Nephron progenitor cell (in vitro differentiated cells): ENCODE measurements at regions not wholly inside any gene's neighbourhood (a gene's known extent, or its start where the extent isn't known, plus 50 kb on each side); places are given as distances from the start of the nearest gene placed in this dataset.
A peak's percentile ranks its signal among the peaks of the same experiment; 100 is the strongest.
"Not testable (repeated sequence)": the region's sequence is repeated elsewhere in the genome, so short reads cannot be mapped to it uniquely, and the experiment has no call there.

ENCODE experiments used
- DNase-seq: peaks from one replicate; pipeline ENCODE4 v3.0.0; 2021
- H3K27ac Mint-ChIP-seq: 2 replicates; pipeline ENCODE4 v1.8.0; 2021; ENCODE audit warnings: mild to moderate bottlenecking, moderate library complexity, mixed read lengths
- H3K27me3 Mint-ChIP-seq: 2 replicates; pipeline ENCODE4 v1.8.0; 2021; ENCODE audit warnings: mild to moderate bottlenecking, low read depth, mixed read lengths; ENCODE audit not compliant: poor library complexity
- H3K36me3 Mint-ChIP-seq: 2 replicates; pipeline ENCODE4 v1.8.0; 2021; ENCODE audit warnings: low read depth, mixed read lengths
- H3K4me1 Mint-ChIP-seq: 2 replicates; pipeline ENCODE4 v1.8.0; 2021; ENCODE audit warnings: mixed read lengths
- H3K4me3 Mint-ChIP-seq: 2 replicates; pipeline ENCODE4 v1.8.0; 2021; ENCODE audit warnings: mild to moderate bottlenecking, moderate library complexity, mixed read lengths
- H3K9me3 Mint-ChIP-seq: 2 replicates; pipeline ENCODE4 v1.8.0; 2021; ENCODE audit warnings: mild to moderate bottlenecking, moderate library complexity, mixed read lengths
- TF ChIP-seq, protein P1 (sequence below): fragments of 200-600 bp; sonication (generic); IDR thresholded peaks from 2 replicates; pipeline ENCODE4 v1.5.0; 2021; ENCODE audit warnings: antibody characterized with exemption

DNA sequence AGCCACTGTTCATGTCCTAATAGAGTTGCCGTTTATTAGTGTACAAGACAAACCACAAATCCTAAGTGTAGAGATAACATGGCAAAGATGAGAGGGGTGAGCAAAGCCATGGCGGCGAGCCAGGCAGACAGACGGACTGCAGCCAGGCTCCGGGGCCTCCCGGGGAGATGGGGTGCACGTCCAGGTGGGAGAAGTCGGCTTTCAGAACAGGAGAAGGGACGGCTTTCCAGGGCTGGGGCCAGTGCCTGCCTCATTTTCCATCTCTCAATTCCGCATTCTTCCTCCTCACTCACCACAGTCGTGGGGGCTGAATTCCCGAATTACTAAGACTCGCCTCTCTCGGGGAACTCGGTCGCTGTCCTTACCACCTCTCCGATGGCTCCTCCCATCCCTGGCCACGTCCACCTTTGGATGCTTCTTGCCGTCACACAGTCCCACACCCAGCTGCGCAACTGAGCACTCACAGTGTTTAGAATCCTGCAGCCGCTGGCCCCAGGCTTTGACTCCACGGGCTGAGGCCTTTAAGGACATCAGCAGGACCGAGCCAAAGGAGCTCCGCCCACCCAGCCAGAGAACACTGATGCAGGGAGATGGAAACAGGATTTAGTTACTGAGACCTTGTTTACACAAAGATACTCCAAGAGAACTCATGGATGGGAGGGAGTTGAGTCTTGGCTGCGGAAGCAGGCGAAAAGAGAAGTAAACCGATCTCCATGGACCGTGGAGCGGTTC is 59.7 kb downstream of the RNF112 start:
- peak; percentile 44 for DNase-seq
- Mint-ChIP-seq H3K9me3 (peaks cover 17% of the 10 kb centered on the region), H3K27me3 (peaks cover 3% of the 10 kb centered on the region), H3K36me3 (no peaks in the 10 kb centered on the region), H3K4me1 (peaks cover 12% of the 10 kb centered on the region), H3K4me3 (peak overlapping the region; percentile 21), H3K27ac (peak overlapping the region; percentile 79)
- TF ChIP-seq, protein P1, sequence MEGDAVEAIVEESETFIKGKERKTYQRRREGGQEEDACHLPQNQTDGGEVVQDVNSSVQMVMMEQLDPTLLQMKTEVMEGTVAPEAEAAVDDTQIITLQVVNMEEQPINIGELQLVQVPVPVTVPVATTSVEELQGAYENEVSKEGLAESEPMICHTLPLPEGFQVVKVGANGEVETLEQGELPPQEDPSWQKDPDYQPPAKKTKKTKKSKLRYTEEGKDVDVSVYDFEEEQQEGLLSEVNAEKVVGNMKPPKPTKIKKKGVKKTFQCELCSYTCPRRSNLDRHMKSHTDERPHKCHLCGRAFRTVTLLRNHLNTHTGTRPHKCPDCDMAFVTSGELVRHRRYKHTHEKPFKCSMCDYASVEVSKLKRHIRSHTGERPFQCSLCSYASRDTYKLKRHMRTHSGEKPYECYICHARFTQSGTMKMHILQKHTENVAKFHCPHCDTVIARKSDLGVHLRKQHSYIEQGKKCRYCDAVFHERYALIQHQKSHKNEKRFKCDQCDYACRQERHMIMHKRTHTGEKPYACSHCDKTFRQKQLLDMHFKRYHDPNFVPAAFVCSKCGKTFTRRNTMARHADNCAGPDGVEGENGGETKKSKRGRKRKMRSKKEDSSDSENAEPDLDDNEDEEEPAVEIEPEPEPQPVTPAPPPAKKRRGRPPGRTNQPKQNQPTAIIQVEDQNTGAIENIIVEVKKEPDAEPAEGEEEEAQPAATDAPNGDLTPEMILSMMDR, result no peak

DNA sequence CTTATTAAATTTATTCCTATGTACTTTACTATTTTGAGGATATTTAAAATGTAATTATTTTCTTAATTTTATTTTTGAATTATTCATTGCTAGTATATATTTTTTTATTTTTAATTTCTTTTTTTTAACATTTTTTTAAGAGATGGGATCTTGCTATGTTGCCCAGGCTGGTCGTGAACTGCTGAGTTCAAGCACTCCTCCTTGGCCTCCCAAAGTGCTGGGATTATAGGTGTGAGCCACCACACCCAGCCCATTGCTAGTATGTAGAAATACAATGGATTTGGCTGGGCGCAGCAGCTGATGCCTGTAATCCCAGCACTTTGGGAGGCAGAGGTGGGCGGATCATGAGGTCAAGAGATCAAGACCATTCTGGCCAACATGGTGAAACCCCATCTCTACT is 59.2 kb upstream of the SLC47A1 start:
- H3K4me1 Mint-ChIP-seq, result peaks cover 12% of the 10 kb centered on the region
- H3K9me3 Mint-ChIP-seq, result peaks cover 30% of the 10 kb centered on the region
- not testable (repeated sequence) for DNase-seq, H3K27me3 Mint-ChIP-seq, H3K27ac Mint-ChIP-seq, H3K36me3 Mint-ChIP-seq, H3K4me3 Mint-ChIP-seq

DNA sequence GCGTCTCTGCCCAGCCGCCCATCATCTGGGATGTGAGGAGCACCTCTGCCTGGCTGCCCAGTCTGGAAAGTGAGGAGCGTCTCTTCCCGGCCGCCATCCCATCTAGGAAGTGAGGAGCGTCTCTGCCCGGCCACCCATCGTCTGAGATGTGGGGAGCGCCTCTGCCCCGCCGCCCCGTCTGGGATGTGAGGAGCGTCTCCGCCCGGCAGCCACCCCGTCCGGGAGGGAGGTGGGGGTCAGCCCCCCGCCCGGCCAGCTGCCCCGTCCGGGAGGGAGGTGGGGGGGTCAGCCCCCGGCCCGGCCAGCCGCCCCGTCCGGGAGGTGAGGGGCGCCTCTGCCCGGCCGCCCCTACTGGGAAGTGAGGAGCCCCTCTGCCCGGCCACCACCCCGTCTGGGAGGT is 57.9 kb upstream of the SLC47A1 start:
- not testable (repeated sequence) for H3K36me3 Mint-ChIP-seq, DNase-seq, H3K4me1 Mint-ChIP-seq, H3K4me3 Mint-ChIP-seq, H3K27ac Mint-ChIP-seq, H3K27me3 Mint-ChIP-seq
- H3K9me3 Mint-ChIP-seq, result peaks cover 40% of the 10 kb centered on the region

DNA sequence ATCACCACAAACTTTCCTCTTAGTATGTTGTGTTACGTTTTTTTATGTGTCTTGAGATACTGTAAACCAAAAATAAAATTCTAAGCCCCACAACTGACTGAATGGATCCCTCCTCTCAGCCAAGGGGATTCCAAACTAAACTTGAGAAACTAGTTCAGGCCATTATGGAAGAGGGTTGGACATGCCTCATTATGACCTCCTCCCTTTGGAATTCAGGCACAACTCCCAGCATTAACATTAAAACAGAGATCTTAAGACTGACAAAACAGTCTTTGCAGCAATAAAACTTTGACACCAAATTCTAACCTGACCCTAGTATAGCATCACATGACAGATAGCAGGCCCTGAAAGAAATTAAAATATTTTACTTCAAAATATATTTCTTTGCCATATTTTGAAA is 51.1 kb upstream of the SLC47A1 start:
- Mint-ChIP-seq H3K36me3 (no peaks in the 10 kb centered on the region), H3K27me3 (no peaks in the 10 kb centered on the region), H3K9me3 (peaks cover 18% of the 10 kb centered on the region), H3K4me3 (no peak overlapping the region), H3K27ac (no peak overlapping the region), H3K4me1 (peaks cover 15% of the 10 kb centered on the region)
- TF ChIP-seq, protein P1, result no peak
- DNase-seq, result no peak
